NB4 (cell line): ENCODE measurements at regions not wholly inside any gene's neighbourhood (a gene's known extent, or its start where the extent isn't known, plus 50 kb on each side); places are given as distances from the start of the nearest gene placed in this dataset.

Experiments
- DNase-seq: peaks from one replicate; pipeline ENCODE4 v3.0.0; 2010; ENCODE audit warnings: low read depth
- H3K4me3 ChIP-seq: one replicate; pipeline ENCODE4 v1.5.1; 2011; ENCODE audit warnings: mild to moderate bottlenecking, low read depth, low read length, moderate library complexity
- MYC ChIP-seq: IDR thresholded peaks from 2 replicates; pipeline ENCODE4 v1.6.1; 2011; ENCODE audit warnings: low read depth, low read length
- POLR2A ChIP-seq: IDR thresholded peaks from 2 replicates; pipeline ENCODE4 v1.6.1; 2011; ENCODE audit warnings: mild to moderate bottlenecking; ENCODE audit not compliant: insufficient read length; ENCODE audit errors: extremely low read depth
- TF ChIP-seq, protein P1 (sequence below): IDR thresholded peaks from 2 replicates; pipeline ENCODE4 v1.6.1; 2011; ENCODE audit warnings: low read depth, low read length
- TF ChIP-seq, protein P2 (sequence below): IDR thresholded peaks from one replicate; pipeline ENCODE4 v1.5.1; 2012; ENCODE audit warnings: low read depth, low read length

DNA sequence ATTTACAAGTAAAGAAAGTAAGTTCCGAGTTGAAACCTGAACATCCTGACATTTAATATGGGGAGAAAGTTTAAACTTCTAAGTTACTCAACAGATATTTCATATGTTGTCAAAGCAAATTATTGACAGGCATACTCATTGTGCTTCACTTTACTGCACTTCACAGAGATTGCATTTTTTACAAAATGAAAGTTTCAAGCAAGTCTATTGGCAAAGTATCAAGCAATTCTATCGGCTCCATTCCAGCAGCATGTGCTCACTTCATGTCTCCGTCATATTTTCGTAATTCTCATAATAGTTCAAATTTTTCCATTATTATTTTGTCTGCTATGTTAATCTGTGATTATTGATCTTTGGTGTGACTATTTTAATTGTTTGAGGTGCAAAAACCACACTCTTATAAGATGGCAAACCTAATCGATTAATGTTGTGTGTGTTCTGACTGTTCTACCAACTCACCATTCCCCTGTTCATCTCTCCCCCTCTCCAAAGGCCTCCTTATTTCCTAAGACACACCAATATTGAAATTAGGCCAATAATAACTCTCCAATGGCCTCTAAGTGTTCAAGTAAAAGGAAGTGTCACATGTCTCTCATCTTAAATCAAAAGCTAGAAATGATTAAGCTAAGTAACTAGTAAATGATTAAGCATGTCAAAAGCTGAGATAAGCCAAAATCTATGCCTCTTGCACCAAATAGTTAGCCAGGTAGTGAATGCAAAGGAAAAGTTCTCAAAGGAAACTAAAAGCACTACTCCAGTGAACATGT, 68.2 kb upstream of the BCL9 start:
- no peak for TF ChIP-seq POLR2A
- TF ChIP-seq, protein P1, sequence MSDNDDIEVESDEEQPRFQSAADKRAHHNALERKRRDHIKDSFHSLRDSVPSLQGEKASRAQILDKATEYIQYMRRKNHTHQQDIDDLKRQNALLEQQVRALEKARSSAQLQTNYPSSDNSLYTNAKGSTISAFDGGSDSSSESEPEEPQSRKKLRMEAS, result no peak
- TF ChIP-seq MYC, result no peak
- TF ChIP-seq, protein P2, sequence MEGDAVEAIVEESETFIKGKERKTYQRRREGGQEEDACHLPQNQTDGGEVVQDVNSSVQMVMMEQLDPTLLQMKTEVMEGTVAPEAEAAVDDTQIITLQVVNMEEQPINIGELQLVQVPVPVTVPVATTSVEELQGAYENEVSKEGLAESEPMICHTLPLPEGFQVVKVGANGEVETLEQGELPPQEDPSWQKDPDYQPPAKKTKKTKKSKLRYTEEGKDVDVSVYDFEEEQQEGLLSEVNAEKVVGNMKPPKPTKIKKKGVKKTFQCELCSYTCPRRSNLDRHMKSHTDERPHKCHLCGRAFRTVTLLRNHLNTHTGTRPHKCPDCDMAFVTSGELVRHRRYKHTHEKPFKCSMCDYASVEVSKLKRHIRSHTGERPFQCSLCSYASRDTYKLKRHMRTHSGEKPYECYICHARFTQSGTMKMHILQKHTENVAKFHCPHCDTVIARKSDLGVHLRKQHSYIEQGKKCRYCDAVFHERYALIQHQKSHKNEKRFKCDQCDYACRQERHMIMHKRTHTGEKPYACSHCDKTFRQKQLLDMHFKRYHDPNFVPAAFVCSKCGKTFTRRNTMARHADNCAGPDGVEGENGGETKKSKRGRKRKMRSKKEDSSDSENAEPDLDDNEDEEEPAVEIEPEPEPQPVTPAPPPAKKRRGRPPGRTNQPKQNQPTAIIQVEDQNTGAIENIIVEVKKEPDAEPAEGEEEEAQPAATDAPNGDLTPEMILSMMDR, result no peak
- DNase-seq, result no peak
- H3K4me3 ChIP-seq, result no peak overlapping the region

DNA sequence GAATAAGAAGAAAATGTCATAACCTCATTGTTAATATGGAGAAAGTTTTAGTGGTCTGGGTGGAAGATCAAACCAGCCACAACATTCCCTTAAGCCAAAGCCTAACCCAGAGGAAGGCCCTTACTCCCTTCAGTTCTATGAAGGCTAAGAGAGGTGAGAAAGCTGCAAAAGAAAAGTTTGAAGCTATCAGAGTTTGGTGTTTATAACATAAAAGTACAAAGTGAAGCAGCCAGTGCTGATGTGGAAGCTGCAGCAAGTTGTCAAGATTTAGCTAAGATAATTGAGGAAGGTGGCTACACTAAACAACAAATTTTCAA, 67.6 kb upstream of the BCL9 start:
- TF ChIP-seq, protein P1, result no peak
- TF ChIP-seq, protein P2, result no peak
- no peak for TF ChIP-seq MYC
- TF ChIP-seq POLR2A, result no peak
- no peak overlapping the region for H3K4me3 ChIP-seq
- no peak for DNase-seq

DNA sequence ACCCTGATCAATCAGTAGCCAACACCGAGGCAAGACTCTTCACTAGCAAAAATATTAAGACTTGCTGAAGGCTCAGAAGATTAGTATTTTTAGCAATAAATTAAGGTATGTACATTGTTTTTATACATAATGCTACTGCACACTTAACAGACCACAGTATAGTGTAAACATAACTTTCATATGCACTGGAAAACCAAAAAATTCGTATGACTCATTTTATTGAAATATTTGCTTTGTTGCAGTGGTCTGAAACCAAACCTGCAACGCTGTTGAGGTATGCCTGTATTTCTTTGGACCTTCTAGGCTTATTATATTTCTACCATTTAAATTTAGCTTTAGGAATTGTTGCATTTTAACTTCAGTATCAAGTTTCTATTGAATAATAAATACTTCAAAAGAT, 65.8 kb upstream of the BCL9 start:
- no peak overlapping the region for H3K4me3 ChIP-seq
- DNase-seq, result no peak
- TF ChIP-seq POLR2A (no peak), MYC (no peak)
- TF ChIP-seq, protein P2, result no peak
- TF ChIP-seq, protein P1, result no peak

DNA sequence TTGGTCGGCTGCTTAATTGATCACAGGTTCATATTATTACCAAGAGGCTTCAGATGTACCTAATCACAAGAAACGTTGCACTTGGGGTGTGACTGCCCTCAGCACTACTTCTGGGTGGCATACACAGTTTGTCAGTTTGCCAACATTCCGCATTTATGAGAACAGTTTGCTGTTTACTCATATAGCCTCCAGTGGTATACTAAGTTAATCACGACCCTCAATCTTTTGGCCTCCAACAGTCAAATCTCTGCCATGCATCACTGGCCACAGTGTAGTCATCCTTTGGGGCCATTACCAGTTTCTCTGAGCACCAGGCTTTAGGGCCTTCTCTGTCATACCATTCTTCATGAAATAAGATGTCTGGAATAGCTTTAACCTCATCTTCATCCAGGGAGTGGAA, 62.8 kb upstream of the BCL9 start:
- TF ChIP-seq POLR2A, result no peak
- no peak for DNase-seq
- no peak overlapping the region for H3K4me3 ChIP-seq

DNA sequence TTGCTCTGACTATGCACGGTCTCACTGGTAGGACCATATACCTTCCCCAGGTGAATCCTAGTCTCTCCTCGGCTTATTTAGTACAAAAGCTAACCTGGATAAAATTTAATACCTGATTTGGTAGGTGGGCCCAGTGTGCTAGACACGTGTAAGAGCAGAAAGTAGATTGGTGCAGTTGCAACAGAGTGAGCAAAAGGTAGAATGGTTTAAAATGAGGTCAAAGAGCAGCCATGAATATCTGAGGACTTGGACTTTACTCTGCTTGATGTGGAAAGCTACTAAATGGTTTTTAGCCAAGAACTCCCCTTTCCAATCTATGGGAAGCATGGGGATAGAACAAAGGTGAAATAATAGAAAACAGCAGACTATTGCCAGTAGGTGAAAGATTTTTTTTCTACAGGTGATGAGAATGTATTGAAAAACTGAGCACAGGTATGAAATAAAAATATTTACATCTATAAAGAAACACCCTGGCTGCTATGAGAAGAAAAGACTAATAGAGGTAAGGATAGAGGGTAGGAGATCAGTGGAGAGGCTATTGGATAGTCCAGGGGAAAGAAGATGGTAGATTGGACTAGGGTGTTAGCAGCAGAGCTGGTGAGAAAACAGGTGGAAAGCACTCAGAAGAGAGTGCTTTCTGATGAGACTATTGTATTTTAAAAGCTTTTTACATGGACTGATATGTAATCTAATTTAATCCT, 61.3 kb upstream of the BCL9 start:
- TF ChIP-seq POLR2A (no peak), MYC (no peak)
- TF ChIP-seq, protein P2, result no peak
- TF ChIP-seq, protein P1, result no peak
- no peak overlapping the region for H3K4me3 ChIP-seq
- DNase-seq, result no peak

DNA sequence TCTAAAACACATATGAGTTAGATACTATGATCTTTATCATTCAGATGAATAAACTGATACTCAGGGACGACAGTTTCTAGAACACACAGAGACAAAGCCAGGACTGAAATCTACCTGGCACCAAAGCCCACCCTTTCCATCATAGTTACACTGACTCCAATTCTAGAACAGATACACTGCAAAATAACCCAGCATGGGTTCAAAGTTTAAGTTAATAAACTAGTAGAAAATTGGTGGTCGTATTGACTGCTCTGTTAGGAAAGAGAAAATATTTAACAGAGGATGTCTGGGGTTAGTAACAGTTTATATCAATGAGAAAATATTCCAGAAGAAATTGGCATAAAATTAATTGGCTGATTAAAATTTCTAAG, 60.8 kb upstream of the BCL9 start:
- TF ChIP-seq POLR2A (no peak), MYC (no peak)
- TF ChIP-seq, protein P1, result no peak
- TF ChIP-seq, protein P2, result no peak
- H3K4me3 ChIP-seq, result no peak overlapping the region
- DNase-seq, result no peak
